GM18873 (cell line): ENCODE measurements at regions not wholly inside any gene's neighbourhood (a gene's known extent, or its start where the extent isn't known, plus 50 kb on each side); places are given as distances from the start of the nearest gene placed in this dataset.
A peak's percentile ranks its signal among the peaks of the same experiment; 100 is the strongest.
"Not testable (repeated sequence)": the region's sequence is repeated elsewhere in the genome, so short reads cannot be mapped to it uniquely, and the experiment has no call there.

Experiments
- ATAC-seq: cut with Tn5 transposase; IDR thresholded peaks from one replicate; pipeline ENCODE4 v1.9.1; 2021; ENCODE audit warnings: mild to moderate bottlenecking, moderate library complexity, moderate number of reproducible peaks; ENCODE audit not compliant: unreplicated experiment, low FRiP score

DNA sequence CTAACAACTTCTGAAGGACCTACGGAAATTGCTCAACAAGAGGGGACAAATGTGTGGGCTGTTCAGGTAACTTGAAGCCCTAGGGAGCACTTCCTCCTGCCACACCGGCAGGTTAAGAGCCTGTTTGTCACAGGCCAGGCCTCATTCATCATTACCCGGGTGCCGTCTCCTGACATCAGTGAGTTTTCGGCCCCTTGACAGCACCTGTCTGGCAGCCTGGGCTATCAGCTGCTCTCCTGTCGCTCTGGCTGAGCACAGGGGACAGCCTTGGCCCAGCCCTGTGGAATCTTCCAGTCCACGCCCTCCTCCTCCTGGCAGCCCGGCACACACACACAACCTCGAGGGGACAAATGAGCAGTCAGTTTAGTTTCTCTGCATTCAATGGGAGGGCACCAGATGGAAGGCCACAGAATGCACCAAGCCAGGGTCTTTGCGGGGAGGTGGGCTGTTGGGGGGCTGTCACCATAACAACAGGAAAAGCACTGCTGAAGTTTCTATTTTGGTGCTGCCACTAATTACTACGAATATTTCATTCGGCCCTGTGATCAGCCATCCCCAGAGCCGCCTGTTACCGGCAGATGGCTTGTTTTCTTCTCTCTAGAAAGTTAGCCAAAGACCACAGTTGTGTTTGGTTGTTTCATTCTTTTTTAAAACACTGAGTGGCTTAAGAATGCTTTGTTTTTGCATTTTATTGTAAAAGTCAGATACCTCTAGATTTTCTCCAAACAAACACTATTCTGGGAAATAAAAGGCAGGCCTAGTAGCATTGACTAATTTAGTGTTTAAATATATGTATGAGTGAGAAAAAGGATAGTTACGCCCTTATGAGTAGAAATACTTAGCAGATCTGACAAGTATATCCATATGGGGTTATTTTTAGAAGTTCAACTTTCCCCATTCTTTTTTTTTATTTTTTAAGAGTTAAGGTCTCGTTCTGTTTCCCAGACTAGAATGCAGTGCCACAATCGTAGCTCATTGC is 189.9 kb upstream of the NDUFV2 start:
- peak; percentile 53 for ATAC-seq

- ATAC-seq: not testable (repeated sequence)
Observed at GRCh38 chr18:8913606-8914403, 188.7 kb upstream of the NDUFV2 start.

GRCh38 chr18:8914404-8915264 is 187.9 kb upstream of the NDUFV2 start:
- ATAC-seq: not testable (repeated sequence)

DNA sequence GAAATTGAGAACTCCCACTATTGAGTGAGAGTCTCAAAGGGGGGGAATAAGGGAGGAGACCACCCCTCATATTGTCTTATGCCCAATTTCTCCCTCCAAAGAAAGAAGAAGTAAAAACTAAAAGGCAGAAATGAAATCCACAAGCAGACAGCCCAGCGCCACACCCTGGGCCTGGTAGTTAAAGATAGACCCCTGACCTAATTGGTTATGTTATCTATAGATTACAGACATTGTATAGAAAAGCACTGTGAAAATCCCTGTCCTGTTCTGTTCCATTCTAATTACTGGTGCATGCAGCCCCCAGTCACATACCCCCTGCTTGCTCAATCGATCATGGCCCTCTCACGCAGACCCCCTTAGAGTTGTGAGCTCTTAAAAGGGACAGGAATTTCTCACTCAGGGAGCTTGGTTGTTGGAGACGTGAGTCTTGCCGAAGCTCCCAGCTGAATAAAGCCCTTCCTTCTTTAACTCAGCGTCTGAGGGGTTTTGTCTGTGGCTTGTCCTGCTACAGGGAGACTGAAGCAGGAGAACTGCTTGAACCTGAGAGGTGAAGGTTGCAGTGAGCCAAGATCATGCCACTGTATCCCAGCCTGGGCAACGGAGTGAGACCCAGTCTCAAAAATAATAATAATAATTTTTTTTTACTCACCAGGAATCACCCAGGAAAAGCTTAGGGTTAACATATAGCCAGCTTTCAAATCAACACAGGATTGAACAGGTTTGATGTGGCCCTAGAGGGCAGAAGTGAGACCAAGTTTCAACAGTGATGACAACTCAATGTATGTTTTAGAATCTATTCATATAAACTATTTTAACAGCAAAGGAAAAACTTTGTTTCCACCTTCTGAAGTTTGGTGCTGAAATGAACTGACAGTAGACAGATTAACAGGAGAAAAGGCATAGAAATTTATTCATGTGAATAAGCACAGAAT is 181.4 kb upstream of the NDUFV2 start:
- ATAC-seq: not testable (repeated sequence)

DNA sequence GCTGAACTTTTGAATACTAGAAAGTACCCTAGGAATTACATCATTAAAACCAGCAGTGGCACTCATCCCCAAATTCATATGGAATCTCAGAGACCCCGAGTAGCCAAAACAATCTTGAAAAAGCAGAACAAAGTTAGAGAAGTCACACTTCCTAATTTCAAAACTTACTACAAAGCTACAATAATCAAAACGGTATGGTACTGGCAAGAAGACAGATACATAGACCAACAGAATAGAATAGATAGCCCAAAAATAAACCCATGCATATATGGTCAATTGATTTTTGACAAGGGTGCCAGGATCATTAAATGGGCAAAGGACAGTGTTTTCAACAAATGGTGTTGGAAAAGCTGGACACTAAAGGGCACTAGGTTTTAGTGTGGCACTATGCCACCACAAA is 176.0 kb upstream of the NDUFV2 start:
- no peak for ATAC-seq

- no peak for ATAC-seq
Observed at GRCh38 chr18:8928044-8928443, 174.5 kb upstream of the NDUFV2 start.

GRCh38 chr18:8928847-8929780 is 173.4 kb upstream of the NDUFV2 start:
- ATAC-seq: no peak

DNA sequence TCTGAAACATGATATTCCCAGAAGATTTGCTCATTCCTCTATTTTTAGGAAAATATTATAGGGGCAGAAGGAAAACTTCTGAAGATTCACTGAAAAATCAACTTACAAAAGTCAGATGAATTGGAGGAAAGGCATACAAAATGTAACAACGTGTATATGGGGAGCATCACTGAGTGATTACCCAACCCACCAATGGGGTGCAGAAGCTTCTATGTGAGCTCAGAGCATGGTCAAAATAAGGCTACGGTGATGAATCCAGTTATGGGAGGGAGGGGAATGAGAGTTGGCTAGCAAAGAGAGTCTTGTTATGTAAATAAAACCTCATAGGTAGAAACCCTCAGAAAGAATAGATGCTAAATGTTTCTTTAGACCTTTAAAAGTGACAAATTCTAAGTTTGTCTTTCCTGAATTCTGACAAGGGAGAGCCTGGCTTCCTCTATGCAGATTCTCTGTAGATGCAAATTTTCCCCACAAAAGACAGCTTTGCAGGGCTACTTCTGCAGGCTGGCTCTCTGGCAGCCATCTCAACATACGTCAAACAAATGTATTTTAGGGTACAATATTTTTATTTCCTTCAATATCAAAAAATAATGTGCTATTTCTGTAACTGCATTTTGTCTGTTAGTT is 171.4 kb upstream of the NDUFV2 start:
- ATAC-seq: no peak

DNA sequence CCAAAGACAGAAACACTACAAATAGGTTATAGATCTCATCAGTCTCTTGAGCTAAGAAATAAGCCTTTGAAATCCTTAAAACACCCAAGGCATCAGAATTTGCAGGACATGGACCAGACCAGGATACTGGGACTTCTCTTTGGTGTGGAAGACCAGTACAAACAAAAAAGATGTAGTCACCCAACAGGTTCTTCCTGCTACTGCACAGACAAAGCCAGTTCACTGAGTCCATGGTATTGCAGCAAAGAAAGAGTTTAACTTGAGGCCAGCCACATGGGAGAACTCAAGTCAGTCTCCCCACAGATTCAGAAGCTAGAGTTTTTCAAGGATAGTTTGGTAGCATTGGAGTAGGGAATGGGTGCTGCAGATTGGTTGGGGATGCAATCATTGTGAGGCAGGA is 169.6 kb upstream of the NDUFV2 start:
- no peak for ATAC-seq

- no peak for ATAC-seq
Observed at GRCh38 chr18:8933714-8934284, 168.7 kb upstream of the NDUFV2 start.

- ATAC-seq: not testable (repeated sequence)
Observed at GRCh38 chr18:8935346-8935745, 167.2 kb upstream of the NDUFV2 start.

DNA sequence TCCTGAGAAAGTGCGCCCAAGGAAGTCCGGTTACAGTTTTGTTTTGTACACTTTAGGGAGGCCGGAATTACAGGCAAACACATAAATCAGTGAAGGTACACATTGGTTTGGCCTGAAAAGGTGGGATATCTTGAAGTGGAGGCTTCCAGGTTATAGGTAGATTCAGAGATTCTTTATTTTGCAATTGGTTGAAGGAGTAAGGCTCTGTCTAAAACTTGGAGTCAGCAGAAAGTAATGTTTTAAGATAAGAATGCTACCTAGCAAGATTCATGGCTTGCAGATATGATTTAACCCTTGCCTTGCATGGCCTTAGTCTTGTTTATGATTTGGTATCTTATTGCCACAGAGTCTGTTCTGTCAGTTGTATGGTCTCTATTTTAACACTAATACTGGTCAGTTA is 165.9 kb upstream of the NDUFV2 start:
- no peak for ATAC-seq

DNA sequence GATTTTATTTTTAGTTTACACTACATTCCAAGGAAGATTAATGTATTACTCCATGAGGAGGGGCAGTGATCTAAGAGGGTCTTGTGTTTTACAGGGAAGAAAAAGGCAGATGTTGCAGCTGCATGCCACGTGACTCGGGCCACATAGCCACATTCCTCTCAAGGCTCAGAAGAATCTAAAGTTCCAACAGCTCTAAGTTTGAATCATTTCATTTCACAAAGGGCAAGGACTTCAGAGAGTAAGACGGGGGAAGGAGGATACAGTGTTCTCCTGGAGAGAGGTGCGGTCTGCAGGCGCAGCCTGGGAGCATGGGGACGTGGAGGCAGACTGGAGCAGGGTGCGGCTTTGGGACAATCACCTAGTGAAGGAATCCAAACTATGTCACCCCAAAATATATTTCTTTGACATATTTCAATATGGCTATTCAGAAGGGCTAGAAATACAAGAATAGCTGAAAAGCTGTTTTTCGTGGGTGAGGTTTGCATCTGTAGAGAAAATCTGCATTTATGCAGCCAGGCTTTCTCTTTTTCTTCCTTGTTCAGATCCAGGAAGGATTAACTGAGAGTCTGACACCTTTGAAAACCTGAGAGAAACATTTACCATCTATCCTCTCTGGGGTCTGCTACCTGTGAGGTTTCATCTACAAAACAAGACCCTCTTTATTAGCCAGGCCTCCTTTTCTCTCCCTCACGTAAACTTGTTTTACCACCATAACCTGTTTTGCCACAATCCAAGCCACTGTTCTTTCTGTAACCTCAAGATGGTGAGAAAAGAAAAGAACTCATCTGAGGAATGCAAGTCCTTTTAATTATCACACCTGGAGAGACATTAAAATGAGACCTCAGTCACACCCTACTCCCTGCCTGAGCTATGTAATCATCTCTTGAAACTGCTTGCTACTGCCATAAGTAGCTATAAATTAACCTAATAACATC is 165.1 kb upstream of the NDUFV2 start:
- ATAC-seq: no peak

- no peak for ATAC-seq
Observed at GRCh38 chr18:8938817-8939216, 163.7 kb upstream of the NDUFV2 start.

DNA sequence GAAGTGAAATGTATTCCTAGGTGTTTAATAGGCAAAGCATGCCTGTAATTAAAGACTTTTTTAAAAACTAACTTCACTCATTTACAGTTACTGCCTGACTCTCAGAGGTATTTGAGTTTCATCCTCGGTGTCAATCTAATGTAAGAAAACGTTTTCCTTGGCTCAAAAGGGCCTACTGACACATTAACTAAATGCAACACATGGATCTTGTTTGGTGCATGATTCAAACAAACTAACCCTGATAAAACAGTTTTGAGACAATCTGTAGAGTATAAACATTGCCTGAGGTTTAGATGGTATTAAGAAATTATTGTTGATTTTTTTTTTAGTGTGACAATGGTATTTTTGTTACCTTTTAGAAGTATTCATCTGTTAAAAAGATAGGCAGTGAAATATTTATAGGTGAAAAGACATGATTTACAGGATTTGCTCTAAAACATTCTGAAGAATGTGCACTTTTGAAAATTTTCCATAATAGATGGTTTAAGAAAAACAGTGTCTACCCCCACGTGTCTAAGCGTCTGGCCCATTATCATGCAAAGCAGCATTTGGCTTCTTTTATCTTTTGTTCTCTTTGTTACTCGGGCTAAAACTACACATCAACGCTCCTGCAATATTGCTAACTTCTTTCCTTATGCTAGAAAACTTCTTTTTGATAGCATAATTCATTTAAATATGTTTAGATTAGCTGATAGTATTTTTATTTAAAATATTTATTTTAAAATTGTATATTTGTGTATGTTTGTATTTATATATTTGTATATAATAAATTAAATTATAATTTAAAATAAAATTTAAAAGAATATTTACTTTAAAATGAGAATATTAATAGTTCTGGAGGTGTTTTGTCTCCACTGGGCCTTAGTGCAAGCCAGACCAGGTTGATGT is 160.2 kb upstream of the NDUFV2 start:
- ATAC-seq: no peak
